ENCODE measurements at regions not wholly inside any gene's neighbourhood (a gene's known extent, or its start where the extent isn't known, plus 50 kb on each side); places are given as distances from the start of the nearest gene placed in this dataset.

- TF ChIP-seq CTCF (IDR thresholded peaks at IDR 0.05) (no peak), POLR2A (IDR thresholded peaks at IDR 0.05) (no peak)
Measured at GRCh38 chr5:123722451-123722850, 210.5 kb downstream of the CSNK1G3 start.

All from thyroid gland (tissue), 4 donors.